Immature natural killer cell (primary cell): ENCODE measurements at regions not wholly inside any gene's neighbourhood (a gene's known extent, or its start where the extent isn't known, plus 50 kb on each side); places are given as distances from the start of the nearest gene placed in this dataset.

Experiments used
- DNase-seq, 3 donors: peaks; one replicate each; pipeline ENCODE4 v3.0.0; 2022; ENCODE audit warnings: mixed read lengths in 1 of 3
- H3K27ac Mint-ChIP-seq, 6 donors: one replicate each; pipeline ENCODE4 v1.8.0; 2020; ENCODE audit warnings: mixed read lengths in 6 of 6, mild to moderate bottlenecking in 5 of 6, inconsistent platforms in 4 of 6, moderate library complexity in 3 of 6
- H3K27me3 Mint-ChIP-seq, 3 donors: one replicate each; pipeline ENCODE4 v1.8.0; 2020 to 2021; ENCODE audit warnings: low read depth in 3 of 3, mild to moderate bottlenecking in 3 of 3, mixed read lengths in 3 of 3, moderate library complexity in 3 of 3, inconsistent platforms in 1 of 3
- H3K36me3 Mint-ChIP-seq, 3 donors: one replicate each; pipeline ENCODE4 v1.8.0; 2020; ENCODE audit warnings: mixed read lengths in 3 of 3, inconsistent platforms in 2 of 3, mild to moderate bottlenecking in 2 of 3
- H3K4me1 Mint-ChIP-seq, 2 donors: one replicate each; pipeline ENCODE4 v1.8.0; 2020; ENCODE audit warnings: inconsistent platforms in 2 of 2, mild to moderate bottlenecking in 2 of 2, mixed read lengths in 2 of 2, moderate library complexity in 1 of 2
- H3K4me3 Mint-ChIP-seq, 5 donors: one replicate each; pipeline ENCODE4 v1.8.0; 2020; ENCODE audit warnings: mild to moderate bottlenecking in 5 of 5, mixed read lengths in 5 of 5, inconsistent platforms in 3 of 5, moderate library complexity in 3 of 5
- H3K9me3 Mint-ChIP-seq, 6 donors: one replicate each; pipeline ENCODE4 v1.8.0; 2020; ENCODE audit warnings: mild to moderate bottlenecking in 6 of 6, mixed read lengths in 6 of 6, inconsistent platforms in 4 of 6, moderate library complexity in 3 of 6

DNA sequence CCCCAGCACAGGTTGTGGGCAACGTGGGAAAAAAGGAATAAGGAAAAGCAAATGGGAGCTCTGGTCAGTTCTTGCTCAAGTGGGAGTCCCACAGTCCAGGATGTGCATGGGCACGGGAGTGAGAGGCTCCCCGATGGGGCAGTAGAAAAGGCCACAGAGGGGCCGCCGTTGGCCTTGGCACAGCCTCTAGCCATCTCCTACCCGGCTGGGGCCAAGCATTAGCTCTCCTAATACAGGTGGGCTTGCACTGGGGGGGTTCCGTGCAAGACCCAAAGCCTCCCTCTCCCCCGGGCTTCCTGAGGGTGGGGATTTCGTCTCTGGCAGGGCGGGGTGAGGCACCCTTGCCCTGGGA, 212.2 kb upstream of the MVB12B start:
- no peak for DNase-seq
- H3K27me3 Mint-ChIP-seq, result peaks cover 6 to 11% (median 6%) of the 10 kb centered on the region in 3 donors
- H3K4me3 Mint-ChIP-seq, result no peak overlapping the region
- no peaks in the 10 kb centered on the region for H3K4me1 Mint-ChIP-seq
- no peaks in the 10 kb centered on the region for H3K9me3 Mint-ChIP-seq
- no peaks in the 10 kb centered on the region for H3K36me3 Mint-ChIP-seq
- no peak overlapping the region for H3K27ac Mint-ChIP-seq

DNA sequence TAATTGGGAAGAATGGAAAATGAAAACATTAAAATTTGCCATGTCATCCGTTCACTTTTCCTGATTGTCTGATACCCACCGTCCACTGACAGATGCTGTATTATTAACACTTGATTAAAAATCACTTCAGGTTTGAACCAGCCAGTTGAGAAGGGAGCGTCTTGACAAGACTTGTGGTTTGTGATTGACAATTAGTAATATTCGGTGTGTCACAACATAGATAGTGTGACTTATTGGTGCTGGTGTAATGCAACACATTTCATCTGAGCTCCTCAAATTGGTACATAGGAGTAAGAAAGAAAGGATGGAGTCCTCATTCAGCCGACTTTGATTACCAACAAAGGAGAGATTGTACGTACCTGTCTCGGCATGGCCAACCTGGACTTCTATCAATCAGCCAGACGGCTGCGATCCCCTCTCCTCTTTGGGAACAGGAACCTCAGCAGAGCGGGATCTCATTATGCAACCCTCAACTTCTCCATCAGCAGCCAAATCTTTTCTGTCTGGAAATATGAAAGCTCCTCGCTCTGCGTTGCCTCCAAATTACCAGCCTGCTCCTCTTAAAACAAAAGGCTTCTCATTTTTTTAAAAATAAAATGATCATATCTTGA, 211.7 kb upstream of the MVB12B start:
- H3K36me3 Mint-ChIP-seq, result no peaks in the 10 kb centered on the region
- peaks cover 6 to 11% (median 6%) of the 10 kb centered on the region in 3 donors for H3K27me3 Mint-ChIP-seq
- H3K4me1 Mint-ChIP-seq, result no peaks in the 10 kb centered on the region
- H3K9me3 Mint-ChIP-seq, result no peaks in the 10 kb centered on the region
- DNase-seq, result no peak
- no peak overlapping the region for H3K27ac Mint-ChIP-seq
- H3K4me3 Mint-ChIP-seq, result no peak overlapping the region

GRCh38 chr9:126116351-126117157, 210.1 kb upstream of the MVB12B start:
- Mint-ChIP-seq H3K4me1 (no peaks in the 10 kb centered on the region), H3K27me3 (peaks cover 3 to 6% (median 3%) of the 10 kb centered on the region in 3 donors), H3K36me3 (no peaks in the 10 kb centered on the region), H3K9me3 (no peaks in the 10 kb centered on the region), H3K4me3 (no peak overlapping the region), H3K27ac (no peak overlapping the region)
- DNase-seq, result no peak

GRCh38 chr9:126117158-126117425, 209.5 kb upstream of the MVB12B start:
- H3K4me1 Mint-ChIP-seq, result no peaks in the 10 kb centered on the region
- no peak for DNase-seq
- no peaks in the 10 kb centered on the region for H3K9me3 Mint-ChIP-seq
- H3K4me3 Mint-ChIP-seq, result no peak overlapping the region
- no peaks in the 10 kb centered on the region for H3K36me3 Mint-ChIP-seq
- peaks cover 3 to 6% (median 3%) of the 10 kb centered on the region in 3 donors for H3K27me3 Mint-ChIP-seq
- no peak overlapping the region for H3K27ac Mint-ChIP-seq

- Mint-ChIP-seq H3K27me3 (peaks cover 3 to 5% (median 3%) of the 10 kb centered on the region in 3 donors), H3K4me1 (no peaks in the 10 kb centered on the region), H3K9me3 (no peaks in the 10 kb centered on the region), H3K27ac (no peak overlapping the region), H3K36me3 (no peaks in the 10 kb centered on the region), H3K4me3 (no peak overlapping the region)
- no peak for DNase-seq
These were observed 209.0 kb upstream of the MVB12B start for GRCh38 chr9:126117631-126118030.

GRCh38 chr9:126119731-126120130, 206.9 kb upstream of the MVB12B start:
- Mint-ChIP-seq H3K27ac (no peak overlapping the region), H3K4me3 (no peak overlapping the region), H3K36me3 (no peaks in the 10 kb centered on the region), H3K27me3 (peaks cover 2 to 9% (median 3%) of the 10 kb centered on the region in 3 donors), H3K9me3 (no peaks in the 10 kb centered on the region), H3K4me1 (no peaks in the 10 kb centered on the region)
- DNase-seq, result no peak

DNA sequence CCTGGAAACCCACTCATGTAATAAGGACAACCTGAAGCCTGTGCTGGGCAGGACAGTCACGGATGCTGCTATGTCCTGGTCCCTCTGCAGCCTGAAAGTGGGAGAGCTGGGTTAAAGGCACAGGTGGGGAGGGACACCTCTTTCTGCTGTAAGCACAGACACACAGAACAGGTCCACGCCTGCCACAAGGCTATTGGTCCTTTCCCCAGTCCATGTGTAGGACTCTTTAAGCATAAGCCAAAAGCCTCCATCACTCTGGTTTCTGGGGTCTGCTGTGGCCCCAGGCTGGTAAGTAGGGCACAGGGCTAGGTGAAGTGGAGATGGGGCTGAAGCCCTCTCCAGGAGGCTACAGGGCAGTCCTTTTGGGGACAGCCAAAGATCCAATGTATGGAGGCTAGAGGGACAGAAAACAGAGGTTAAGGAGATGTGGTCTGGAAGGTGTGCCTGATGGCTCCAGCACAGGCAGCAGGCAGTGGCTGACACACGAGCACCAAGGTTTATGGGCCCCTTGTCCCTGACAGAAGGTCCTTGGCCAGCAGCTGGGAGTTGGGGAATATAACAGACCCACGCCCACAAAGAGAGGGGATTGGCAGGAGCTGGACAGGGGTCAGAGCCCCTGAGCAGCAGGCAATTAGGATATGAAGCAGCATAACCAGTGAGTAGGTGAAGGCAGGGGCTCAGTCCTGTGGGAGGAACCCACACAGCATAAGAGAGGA, 203.6 kb upstream of the MVB12B start:
- Mint-ChIP-seq H3K4me1 (no peaks in the 10 kb centered on the region), H3K9me3 (no peaks in the 10 kb centered on the region), H3K4me3 (no peak overlapping the region), H3K36me3 (no peaks in the 10 kb centered on the region), H3K27ac (no peak overlapping the region), H3K27me3 (peaks cover 4 to 11% (median 5%) of the 10 kb centered on the region in 3 donors)
- DNase-seq, result no peak

GRCh38 chr9:126123927-126124326, 202.7 kb upstream of the MVB12B start:
- Mint-ChIP-seq H3K36me3 (no peaks in the 10 kb centered on the region), H3K27ac (no peak overlapping the region), H3K4me1 (no peaks in the 10 kb centered on the region), H3K9me3 (no peaks in the 10 kb centered on the region), H3K27me3 (peaks cover 4 to 13% (median 5%) of the 10 kb centered on the region in 3 donors), H3K4me3 (no peak overlapping the region)
- DNase-seq, result no peak

- no peaks in the 10 kb centered on the region for H3K36me3 Mint-ChIP-seq
- no peak for DNase-seq
- no peaks in the 10 kb centered on the region for H3K4me1 Mint-ChIP-seq
- no peaks in the 10 kb centered on the region for H3K9me3 Mint-ChIP-seq
- H3K4me3 Mint-ChIP-seq, result no peak overlapping the region
- H3K27me3 Mint-ChIP-seq, result peaks cover 5 to 18% (median 6%) of the 10 kb centered on the region in 3 donors
- no peak overlapping the region for H3K27ac Mint-ChIP-seq
These were observed 201.5 kb upstream of the MVB12B start for GRCh38 chr9:126125177-126125576.

DNA sequence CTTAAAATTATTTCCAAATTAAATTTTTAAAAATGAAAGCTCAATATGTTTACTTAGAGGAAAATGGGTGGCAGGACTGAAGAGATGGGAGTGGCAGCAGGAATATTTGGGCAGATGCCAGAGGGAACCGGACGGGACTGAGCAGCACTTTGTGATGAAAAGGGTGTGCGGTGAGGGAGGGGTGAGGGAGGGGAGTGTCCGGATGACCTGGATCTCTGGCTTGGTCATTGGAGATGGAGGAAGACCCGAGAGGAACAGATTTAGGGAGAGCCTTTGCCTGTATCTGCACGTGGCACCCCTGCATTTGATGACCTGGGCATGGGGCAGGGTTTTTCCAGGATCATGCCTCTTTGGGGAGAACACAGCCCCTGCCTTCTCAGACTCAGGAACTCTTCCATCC, 201.1 kb upstream of the MVB12B start:
- H3K4me3 Mint-ChIP-seq, result no peak overlapping the region
- no peak for DNase-seq
- H3K27me3 Mint-ChIP-seq, result peaks cover 5 to 18% (median 6%) of the 10 kb centered on the region in 3 donors
- no peaks in the 10 kb centered on the region for H3K4me1 Mint-ChIP-seq
- H3K36me3 Mint-ChIP-seq, result no peaks in the 10 kb centered on the region
- H3K9me3 Mint-ChIP-seq, result no peaks in the 10 kb centered on the region
- no peak overlapping the region for H3K27ac Mint-ChIP-seq

DNA sequence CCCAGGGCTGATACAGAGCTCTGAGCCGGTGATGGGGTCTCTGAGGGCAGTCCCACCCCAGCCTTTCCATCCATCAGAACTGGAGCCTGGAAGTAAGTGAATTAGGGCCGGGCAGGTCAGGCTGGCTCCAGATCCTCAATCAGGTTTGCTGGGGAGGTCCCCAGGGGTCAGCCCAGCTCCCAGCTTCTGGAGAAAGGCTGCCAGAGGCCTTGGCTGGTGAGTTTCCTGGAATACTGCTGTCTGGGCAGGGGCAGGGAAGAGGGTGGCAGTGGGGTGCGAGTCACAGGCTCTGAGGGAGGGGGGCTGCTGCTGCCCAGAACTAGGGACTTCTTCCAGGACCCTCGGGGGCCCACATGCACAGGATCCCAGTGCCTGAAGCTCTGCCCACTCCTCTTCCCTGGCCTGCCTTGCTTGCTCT, 200.6 kb upstream of the MVB12B start:
- H3K4me1 Mint-ChIP-seq, result no peaks in the 10 kb centered on the region
- DNase-seq, result no peak
- peaks cover 5 to 18% (median 6%) of the 10 kb centered on the region in 3 donors for H3K27me3 Mint-ChIP-seq
- no peaks in the 10 kb centered on the region for H3K9me3 Mint-ChIP-seq
- H3K27ac Mint-ChIP-seq, result no peak overlapping the region
- H3K4me3 Mint-ChIP-seq, result no peak overlapping the region
- no peaks in the 10 kb centered on the region for H3K36me3 Mint-ChIP-seq

DNA sequence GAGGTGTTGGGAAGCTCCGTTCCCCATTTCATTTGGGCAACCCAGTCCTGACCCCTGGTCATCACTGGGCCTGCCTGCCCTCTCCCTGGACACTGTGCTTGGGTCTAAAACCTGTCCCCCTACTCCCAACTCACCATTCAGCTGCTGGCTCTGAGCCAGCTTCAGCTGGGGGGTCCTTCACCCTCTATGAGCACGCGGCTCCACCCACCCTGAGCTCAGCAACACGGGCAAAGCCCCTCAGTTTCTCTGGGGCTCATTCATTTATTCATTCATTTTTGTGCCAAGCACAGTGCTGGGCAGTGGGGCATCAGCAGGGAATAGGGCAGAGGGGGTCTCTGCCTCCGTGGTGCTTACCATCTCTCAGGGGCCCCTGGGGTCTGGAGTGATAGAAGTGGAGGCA, 199.8 kb upstream of the MVB12B start:
- Mint-ChIP-seq H3K4me3 (no peak overlapping the region), H3K27ac (no peak overlapping the region), H3K9me3 (peaks cover 0 to under 1% (median 0%) of the 10 kb centered on the region in 6 donors), H3K27me3 (peaks cover 5 to 18% (median 6%) of the 10 kb centered on the region in 3 donors), H3K36me3 (no peaks in the 10 kb centered on the region), H3K4me1 (no peaks in the 10 kb centered on the region)
- DNase-seq, result no peak

- Mint-ChIP-seq H3K36me3 (no peaks in the 10 kb centered on the region), H3K4me1 (no peaks in the 10 kb centered on the region), H3K4me3 (no peak overlapping the region), H3K9me3 (peaks cover 0 to 4% (median 0%) of the 10 kb centered on the region in 6 donors), H3K27ac (no peak overlapping the region), H3K27me3 (peaks cover 5 to 18% (median 6%) of the 10 kb centered on the region in 3 donors)
- no peak for DNase-seq
These were observed 199.0 kb upstream of the MVB12B start for GRCh38 chr9:126127591-126127990.

DNA sequence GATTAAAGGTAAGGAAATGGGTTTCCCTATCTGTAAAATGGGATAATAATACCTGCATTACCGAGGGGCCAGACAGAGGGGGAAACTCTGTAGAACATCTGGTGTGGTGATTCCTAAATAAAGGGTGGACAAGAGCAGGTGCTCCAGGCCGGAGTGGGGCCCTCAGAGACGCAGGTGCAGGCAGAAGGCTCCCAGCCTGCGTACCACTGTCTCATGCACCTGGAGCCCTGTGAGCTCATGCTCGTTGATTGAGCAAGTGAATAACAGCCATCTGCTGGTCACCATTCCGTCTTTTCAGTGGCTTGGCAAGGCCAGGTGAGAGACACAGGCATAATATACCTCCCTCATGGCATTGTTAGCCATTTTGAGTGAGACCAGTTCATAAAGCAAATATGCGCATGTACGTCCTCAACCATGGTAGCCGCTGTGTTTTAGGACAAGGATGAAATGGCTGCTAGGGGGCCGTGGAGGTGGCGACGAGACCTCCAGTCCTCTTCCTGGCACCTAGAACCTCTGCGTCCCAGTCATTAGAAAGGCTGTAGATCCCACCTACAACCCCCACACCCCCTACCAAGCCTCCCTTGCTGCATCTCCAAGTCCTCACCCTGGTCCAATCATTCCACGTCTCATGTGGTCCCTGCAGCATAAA, 198.0 kb upstream of the MVB12B start:
- H3K27ac Mint-ChIP-seq, result no peak overlapping the region
- DNase-seq, result no peak
- no peaks in the 10 kb centered on the region for H3K4me1 Mint-ChIP-seq
- H3K9me3 Mint-ChIP-seq, result peaks cover 0 to 10% (median 2%) of the 10 kb centered on the region in 6 donors
- no peak overlapping the region for H3K4me3 Mint-ChIP-seq
- H3K36me3 Mint-ChIP-seq, result no peaks in the 10 kb centered on the region
- H3K27me3 Mint-ChIP-seq, result peaks cover 7 to 18% (median 9%) of the 10 kb centered on the region in 3 donors
